ENCODE measurements at regions not wholly inside any gene's neighbourhood (a gene's known extent, or its start where the extent isn't known, plus 50 kb on each side); places are given as distances from the start of the nearest gene placed in this dataset.

DNA sequence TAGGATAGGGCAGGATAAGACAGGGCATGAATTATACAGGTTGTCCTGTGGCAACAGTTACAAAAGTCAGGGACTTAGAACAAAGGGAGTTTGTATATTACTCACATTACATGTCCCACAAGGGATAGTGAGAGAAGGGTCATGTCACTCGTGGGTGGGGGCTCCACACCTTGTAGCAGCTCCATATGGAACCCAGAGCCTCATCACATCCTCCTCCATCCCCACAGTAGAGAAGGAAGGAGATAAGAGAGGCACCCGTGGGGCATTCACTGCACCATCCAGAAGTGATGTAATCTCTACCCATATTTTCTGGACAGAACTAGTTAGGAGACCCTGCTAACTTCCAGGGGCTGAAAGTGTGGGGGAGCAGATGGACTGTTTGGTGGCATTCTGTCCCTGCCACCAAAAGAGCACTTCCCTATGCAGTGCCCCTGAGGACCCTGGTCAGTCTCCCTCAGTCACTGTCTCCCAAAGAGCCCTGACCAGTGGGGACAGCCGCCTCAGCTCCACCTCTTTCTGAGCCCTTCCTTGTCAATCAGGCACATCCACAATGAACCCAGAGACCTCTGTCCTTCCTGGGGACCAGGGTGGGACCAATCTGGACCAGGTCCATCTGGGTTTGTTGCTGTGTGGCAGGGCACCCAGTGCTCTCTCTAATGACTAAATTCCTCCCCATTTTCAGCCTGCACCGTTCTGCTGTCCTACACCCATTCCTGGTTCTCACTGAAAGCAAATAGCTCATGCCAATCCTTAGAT, 154.8 kb upstream of the ETV3 start:
- Mint-ChIP-seq H3K9me3 (peaks cover 15% of the 10 kb centered on the region), H3K27me3 (ENCODE audit: low read depth) (peaks cover 6% of the 10 kb centered on the region), H3K4me1 (peaks cover 10% of the 10 kb centered on the region), H3K36me3 (no peaks in the 10 kb centered on the region), H3K27ac (no peak overlapping the region), H3K4me3 (no peak overlapping the region)
- TF ChIP-seq, protein P1, sequence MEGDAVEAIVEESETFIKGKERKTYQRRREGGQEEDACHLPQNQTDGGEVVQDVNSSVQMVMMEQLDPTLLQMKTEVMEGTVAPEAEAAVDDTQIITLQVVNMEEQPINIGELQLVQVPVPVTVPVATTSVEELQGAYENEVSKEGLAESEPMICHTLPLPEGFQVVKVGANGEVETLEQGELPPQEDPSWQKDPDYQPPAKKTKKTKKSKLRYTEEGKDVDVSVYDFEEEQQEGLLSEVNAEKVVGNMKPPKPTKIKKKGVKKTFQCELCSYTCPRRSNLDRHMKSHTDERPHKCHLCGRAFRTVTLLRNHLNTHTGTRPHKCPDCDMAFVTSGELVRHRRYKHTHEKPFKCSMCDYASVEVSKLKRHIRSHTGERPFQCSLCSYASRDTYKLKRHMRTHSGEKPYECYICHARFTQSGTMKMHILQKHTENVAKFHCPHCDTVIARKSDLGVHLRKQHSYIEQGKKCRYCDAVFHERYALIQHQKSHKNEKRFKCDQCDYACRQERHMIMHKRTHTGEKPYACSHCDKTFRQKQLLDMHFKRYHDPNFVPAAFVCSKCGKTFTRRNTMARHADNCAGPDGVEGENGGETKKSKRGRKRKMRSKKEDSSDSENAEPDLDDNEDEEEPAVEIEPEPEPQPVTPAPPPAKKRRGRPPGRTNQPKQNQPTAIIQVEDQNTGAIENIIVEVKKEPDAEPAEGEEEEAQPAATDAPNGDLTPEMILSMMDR (IDR thresholded peaks at IDR 0.05; ENCODE audit: unreplicated experiment) = no peak
- no peak for DNase-seq (ENCODE audit: low spot score in 2 of 2, unreplicated experiment in 2 of 2)

DNA sequence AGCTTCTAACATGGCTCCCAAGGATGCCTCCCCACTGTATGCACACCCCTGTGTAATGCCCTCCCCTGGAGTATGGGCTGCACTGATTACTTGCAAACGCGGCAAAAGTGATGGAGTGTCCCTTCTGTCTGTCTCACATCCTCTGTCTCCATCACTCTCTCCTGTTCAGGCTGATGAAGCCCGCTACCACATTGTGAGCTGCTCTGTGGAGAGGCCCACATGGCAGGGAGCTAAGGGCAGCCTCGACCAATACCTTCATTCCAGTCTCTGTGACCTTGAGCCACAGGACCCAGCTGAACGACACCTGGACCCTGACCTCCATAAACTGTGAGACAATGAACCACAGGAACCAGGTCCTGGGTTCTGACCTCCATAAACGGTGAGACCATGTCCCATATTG, 154.1 kb upstream of the ETV3 start:
- Mint-ChIP-seq H3K27ac (no peak overlapping the region), H3K27me3 (ENCODE audit: low read depth) (peaks cover 9% of the 10 kb centered on the region), H3K4me1 (peaks cover 10% of the 10 kb centered on the region)

DNA sequence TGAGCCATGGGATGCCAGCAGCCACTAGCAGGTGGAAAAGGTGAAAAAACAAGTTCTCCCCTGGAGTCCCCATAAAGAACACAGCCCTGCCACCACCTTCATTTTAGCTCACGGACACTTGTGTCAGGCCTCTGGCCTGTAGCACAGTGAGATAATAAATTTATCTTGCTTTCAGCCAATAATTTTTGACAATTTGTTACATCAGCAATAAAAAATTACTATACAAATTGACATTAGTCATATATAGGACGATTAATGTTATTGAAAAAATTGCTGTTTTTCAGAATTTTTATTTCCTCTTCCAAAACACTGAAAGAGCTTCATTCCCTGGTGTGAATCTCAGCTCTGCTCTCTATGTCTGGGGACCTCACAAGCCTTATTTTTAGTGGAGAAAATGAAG, 152.9 kb upstream of the ETV3 start:
- no peak overlapping the region for H3K27ac Mint-ChIP-seq
- TF ChIP-seq, protein P1 (IDR thresholded peaks at IDR 0.05; ENCODE audit: unreplicated experiment) = no peak
- H3K9me3 Mint-ChIP-seq = no peaks in the 10 kb centered on the region

More for the DNA sequence above, 154.1 kb upstream of the ETV3 start:
- H3K4me3 Mint-ChIP-seq = no peak overlapping the region
- no peaks in the 10 kb centered on the region for H3K36me3 Mint-ChIP-seq
- H3K9me3 Mint-ChIP-seq = peaks cover 8% of the 10 kb centered on the region
- TF ChIP-seq, protein P1 (IDR thresholded peaks at IDR 0.05; ENCODE audit: unreplicated experiment) = no peak
- DNase-seq (ENCODE audit: low spot score in 2 of 2, unreplicated experiment in 2 of 2) = no peak

DNA sequence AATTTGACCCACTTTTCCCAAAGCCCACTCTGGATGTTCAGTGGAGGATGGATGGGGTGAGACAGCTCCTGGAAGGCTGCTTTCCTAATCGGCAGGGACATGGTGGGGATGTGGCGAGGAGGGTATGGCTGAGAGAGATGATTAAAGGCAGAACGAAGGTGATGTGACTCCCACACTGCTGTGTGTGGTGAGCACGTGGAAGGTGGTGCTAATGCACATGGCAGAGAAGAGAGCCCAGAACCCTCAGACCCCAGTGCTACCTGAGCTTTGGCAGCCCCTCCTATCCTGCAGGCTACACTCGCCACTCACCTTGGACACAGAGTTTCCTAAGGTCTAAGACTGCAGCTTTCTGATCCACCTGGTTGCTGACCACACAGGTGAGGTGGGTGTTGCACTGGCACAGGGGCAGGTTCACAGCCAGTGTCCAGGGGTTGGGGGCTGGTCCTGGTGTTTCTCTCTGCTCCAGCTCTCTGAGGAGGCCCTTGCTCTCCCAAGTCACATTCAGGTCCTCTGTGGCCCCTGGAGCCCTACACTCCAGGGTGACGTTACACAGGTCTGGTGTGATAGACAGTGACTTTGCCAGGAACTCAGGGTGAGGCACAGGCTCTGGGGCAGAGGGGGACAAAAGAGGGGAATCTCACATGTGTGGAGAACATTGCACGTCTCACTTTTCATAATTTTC, 151.4 kb upstream of the ETV3 start:
- DNase-seq (ENCODE audit: low spot score in 2 of 2, unreplicated experiment in 2 of 2) = no peak
- H3K4me1 Mint-ChIP-seq = peaks cover 10% of the 10 kb centered on the region
- H3K4me3 Mint-ChIP-seq = no peak overlapping the region
- TF ChIP-seq, protein P1 (IDR thresholded peaks at IDR 0.05; ENCODE audit: unreplicated experiment) = no peak
- H3K27ac Mint-ChIP-seq = no peak overlapping the region
- H3K27me3 Mint-ChIP-seq (ENCODE audit: low read depth) = peaks cover 10% of the 10 kb centered on the region
- H3K9me3 Mint-ChIP-seq = no peaks in the 10 kb centered on the region
- H3K36me3 Mint-ChIP-seq = no peaks in the 10 kb centered on the region

More for the DNA sequence above, 152.9 kb upstream of the ETV3 start:
- Mint-ChIP-seq H3K27me3 (ENCODE audit: low read depth) (peaks cover 12% of the 10 kb centered on the region), H3K4me1 (peaks cover 10% of the 10 kb centered on the region), H3K4me3 (no peak overlapping the region), H3K36me3 (no peaks in the 10 kb centered on the region)
- DNase-seq (ENCODE audit: low spot score in 2 of 2, unreplicated experiment in 2 of 2) = no peak

DNA sequence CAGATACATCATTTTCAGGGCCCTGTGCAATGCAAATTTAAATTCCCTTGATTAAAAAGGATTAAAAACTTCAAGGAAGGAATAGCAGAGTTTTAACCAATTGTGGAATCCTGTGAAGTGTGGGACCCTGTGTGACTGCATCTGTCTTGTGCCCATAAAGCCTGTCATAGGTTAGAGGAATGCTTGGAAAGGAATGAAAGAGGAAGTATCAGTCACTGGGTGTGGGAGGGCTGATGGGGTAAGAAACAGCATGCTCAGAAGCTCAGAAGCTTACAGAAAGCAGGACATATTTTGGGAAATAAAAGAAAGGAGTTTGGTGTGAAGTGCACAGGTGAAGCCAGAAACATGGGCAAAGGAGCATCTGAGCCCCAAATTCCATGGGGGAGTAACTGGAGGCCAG, 150.8 kb upstream of the ETV3 start:
- Mint-ChIP-seq H3K36me3 (no peaks in the 10 kb centered on the region), H3K4me1 (peaks cover 10% of the 10 kb centered on the region), H3K27ac (no peak overlapping the region), H3K9me3 (no peaks in the 10 kb centered on the region), H3K4me3 (no peak overlapping the region), H3K27me3 (ENCODE audit: low read depth) (peaks cover 10% of the 10 kb centered on the region)
- TF ChIP-seq, protein P1 (IDR thresholded peaks at IDR 0.05; ENCODE audit: unreplicated experiment) = no peak
- DNase-seq (ENCODE audit: low spot score in 2 of 2, unreplicated experiment in 2 of 2) = no peak
